WI38 (cell line): ENCODE measurements at regions not wholly inside any gene's neighbourhood (a gene's known extent, or its start where the extent isn't known, plus 50 kb on each side); places are given as distances from the start of the nearest gene placed in this dataset.

Source experiments
- H3K4me3 ChIP-seq: 2 replicates; pipeline ENCODE4 v1.5.1; 2011; ENCODE audit warnings: low read depth, mild to moderate bottlenecking, control low read depth, low read length
- TF ChIP-seq, protein P1 (sequence below): IDR thresholded peaks from 2 replicates; pipeline ENCODE4 v1.5.1; 2012; ENCODE audit warnings: low read depth, mild to moderate bottlenecking, control low read depth, low read length

DNA sequence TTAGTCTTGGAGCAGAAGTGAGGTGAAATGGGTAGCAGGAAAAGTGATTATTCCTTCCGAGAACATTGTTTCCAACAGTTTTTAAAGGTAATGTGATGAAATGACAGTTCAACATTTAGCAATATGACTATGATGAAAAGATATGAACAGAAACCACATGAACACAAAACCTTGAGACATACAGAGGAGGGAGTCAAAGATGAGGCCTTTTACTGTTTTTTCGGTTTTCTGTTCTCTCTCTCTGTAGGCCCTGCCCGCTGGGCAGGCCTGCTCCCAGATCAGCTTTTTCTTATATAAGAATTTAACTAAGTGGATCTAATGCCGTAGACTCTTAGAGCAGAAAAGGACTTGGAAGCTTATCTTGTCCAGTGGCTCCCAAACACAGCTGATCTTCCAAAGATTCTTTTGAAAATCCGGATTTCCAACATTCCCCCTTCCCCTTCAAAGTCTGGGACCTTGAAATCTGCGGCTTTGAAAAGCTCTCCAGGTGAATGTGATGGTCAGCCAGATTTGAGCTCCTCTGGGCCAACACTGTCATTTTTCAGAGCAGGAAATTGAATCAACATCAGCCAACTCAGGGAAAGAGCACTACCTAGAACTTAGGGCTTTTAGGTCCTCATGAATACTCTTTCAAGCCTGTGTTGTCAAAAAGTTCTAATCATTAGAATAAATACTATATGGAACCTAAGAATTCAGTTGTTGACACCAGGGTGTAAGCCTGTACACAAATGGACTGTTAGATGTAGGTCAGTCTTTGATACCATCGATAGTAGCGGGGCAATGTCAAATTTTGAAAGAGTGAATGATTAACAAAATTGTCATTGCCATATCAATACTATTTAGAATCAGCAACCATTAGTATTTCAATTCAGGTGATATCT is 372.7 kb downstream of the SHQ1 start:
- TF ChIP-seq, protein P1, sequence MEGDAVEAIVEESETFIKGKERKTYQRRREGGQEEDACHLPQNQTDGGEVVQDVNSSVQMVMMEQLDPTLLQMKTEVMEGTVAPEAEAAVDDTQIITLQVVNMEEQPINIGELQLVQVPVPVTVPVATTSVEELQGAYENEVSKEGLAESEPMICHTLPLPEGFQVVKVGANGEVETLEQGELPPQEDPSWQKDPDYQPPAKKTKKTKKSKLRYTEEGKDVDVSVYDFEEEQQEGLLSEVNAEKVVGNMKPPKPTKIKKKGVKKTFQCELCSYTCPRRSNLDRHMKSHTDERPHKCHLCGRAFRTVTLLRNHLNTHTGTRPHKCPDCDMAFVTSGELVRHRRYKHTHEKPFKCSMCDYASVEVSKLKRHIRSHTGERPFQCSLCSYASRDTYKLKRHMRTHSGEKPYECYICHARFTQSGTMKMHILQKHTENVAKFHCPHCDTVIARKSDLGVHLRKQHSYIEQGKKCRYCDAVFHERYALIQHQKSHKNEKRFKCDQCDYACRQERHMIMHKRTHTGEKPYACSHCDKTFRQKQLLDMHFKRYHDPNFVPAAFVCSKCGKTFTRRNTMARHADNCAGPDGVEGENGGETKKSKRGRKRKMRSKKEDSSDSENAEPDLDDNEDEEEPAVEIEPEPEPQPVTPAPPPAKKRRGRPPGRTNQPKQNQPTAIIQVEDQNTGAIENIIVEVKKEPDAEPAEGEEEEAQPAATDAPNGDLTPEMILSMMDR, result no peak
- H3K4me3 ChIP-seq, result no peak overlapping the region

DNA sequence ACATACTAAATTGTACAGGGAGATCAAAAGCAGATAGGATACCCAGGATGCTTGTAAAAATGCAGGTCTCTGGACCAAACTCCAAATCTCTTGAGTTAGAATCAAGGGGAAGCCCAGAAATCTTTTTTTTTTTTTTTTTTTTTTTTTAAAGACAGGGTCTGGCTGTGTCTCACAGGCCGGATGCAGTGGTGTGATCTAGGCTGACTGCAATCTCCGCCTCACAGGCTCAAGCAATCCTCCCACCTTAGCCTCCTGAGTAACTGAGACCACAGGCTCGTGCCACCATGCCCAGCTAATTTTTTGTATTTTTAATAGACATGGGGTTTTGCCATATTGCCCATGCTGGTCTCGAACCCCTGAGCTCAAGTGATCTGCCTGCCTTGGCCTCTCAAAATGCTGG is 373.5 kb downstream of the SHQ1 start:
- TF ChIP-seq, protein P1, result no peak
- H3K4me3 ChIP-seq, result no peak overlapping the region

DNA sequence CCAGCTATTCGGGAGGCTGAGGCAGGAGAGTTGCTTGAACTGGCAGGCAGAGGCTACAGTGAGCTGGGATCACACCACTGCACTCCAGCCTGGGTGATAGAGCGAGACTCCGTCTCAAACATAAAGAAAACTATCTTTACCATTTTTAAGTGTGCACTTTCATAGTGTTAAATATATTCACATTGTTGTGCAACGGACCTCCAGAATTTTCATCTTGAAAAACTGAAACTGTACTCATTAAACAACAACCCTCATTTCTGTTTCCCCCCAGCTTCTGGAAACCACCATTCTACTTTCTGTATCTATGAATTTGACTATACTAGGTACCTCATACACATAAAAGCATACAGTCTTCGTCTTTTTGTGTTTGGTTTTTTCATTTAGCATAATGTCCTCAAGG is 375.1 kb downstream of the SHQ1 start:
- no peak overlapping the region for H3K4me3 ChIP-seq
- TF ChIP-seq, protein P1, result no peak

- TF ChIP-seq, protein P1, result no peak
- no peak overlapping the region for H3K4me3 ChIP-seq
Observed at GRCh38 chr3:72470904-72471417, 377.3 kb downstream of the SHQ1 start.

GRCh38 chr3:72465853-72466252 is 382.4 kb downstream of the SHQ1 start:
- TF ChIP-seq, protein P1, result no peak
- no peak overlapping the region for H3K4me3 ChIP-seq

DNA sequence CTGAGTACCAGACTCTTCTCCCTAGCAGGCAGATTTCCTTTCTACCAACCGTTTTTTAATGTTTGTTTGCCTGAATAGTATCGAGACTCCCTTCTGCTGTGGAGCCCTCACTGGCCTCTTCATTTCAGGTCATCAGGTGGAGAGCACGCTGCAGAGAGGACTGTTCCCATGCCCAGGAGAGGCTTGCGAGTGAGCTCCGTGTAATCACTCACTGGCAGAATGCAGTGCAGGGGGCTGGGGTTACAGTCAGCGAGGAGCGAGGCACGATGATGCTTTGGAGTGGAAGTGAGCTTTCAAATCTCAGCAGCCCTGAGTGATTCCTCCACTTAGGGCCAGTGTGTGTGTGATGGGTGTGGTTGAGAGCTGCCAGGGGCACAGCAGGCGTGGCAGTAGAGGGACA is 385.2 kb downstream of the SHQ1 start:
- TF ChIP-seq, protein P1, result no peak
- H3K4me3 ChIP-seq, result no peak overlapping the region

- H3K4me3 ChIP-seq, result no peak overlapping the region
- TF ChIP-seq, protein P1, result no peak
Observed at GRCh38 chr3:72462595-72463011, 385.6 kb downstream of the SHQ1 start.
